Caco-2 (cell line): ENCODE measurements at regions not wholly inside any gene's neighbourhood (a gene's known extent, or its start where the extent isn't known, plus 50 kb on each side); places are given as distances from the start of the nearest gene placed in this dataset.

ENCODE experiments used
- BruUV-seq: library from RNA; stranded (reverse); fragments of 400-500 nt; replicated peaks from 2 replicates; lab custom pipeline; 2021; lab: Mats Ljungman, UMichigan
- CTCF ChIA-PET: fragments of 300-600 bp; sonication (Branson Sonifier 250); formaldehyde crosslinking; loops from one replicate; lab custom pipeline; 2022; ENCODE audit warnings: antibody characterized with exemption; lab: Charles Lee
- POLR2A ChIA-PET: fragments of 300-600 bp; sonication (Branson Sonifier 250); formaldehyde crosslinking; loops from one replicate; lab custom pipeline; 2022; ENCODE audit warnings: antibody characterized with exemption; lab: Charles Lee
- DNase-seq, 2 experiments: peaks; one replicate each; pipeline versions ENCODE4 v3.0.0 to v3.0.0-alpha.2; 2020 to 2022
- H3K27me3 ChIP-seq: replicated peaks from 2 replicates; pipeline ENCODE4 v1.6.0; 2011; ENCODE audit warnings: low read length; ENCODE audit not compliant: control insufficient read depth, insufficient read depth
- H3K36me3 ChIP-seq: 2 replicates; pipeline ENCODE4 v1.5.1; 2011; ENCODE audit warnings: low read length; ENCODE audit not compliant: control insufficient read depth, insufficient read depth
- H3K4me1 ChIP-seq: fragments of 250-450 bp; sonication (Bioruptor Pico); 2 replicates; pipeline ENCODE4 v1.5.1; 2020; ENCODE audit warnings: mild to moderate bottlenecking
- H3K4me3 ChIP-seq: 2 replicates; pipeline ENCODE4 v1.5.1; 2011; ENCODE audit warnings: low read depth, mild to moderate bottlenecking, control low read depth, low read length
- H3K9me3 ChIP-seq: fragments of 250-450 bp; sonication (Bioruptor Pico); 2 replicates; pipeline ENCODE4 v1.5.1; 2020; ENCODE audit warnings: mild to moderate bottlenecking, moderate library complexity
- H3K27ac Mint-ChIP-seq: one replicate; pipeline ENCODE4 v1.8.0; 2022; ENCODE audit warnings: mixed read lengths; ENCODE audit not compliant: unreplicated experiment
- H3K27me3 Mint-ChIP-seq: one replicate; pipeline ENCODE4 v1.8.0; 2022; ENCODE audit warnings: mixed read lengths; ENCODE audit not compliant: insufficient read depth, unreplicated experiment
- H3K36me3 Mint-ChIP-seq: one replicate; pipeline ENCODE4 v1.8.0; 2022; ENCODE audit warnings: mild to moderate bottlenecking, mixed read lengths; ENCODE audit not compliant: insufficient read depth, unreplicated experiment
- H3K4me1 Mint-ChIP-seq: one replicate; pipeline ENCODE4 v1.8.0; 2022; ENCODE audit warnings: low read depth, mixed read lengths; ENCODE audit not compliant: unreplicated experiment
- H3K4me3 Mint-ChIP-seq: one replicate; pipeline ENCODE4 v1.8.0; 2022; ENCODE audit warnings: mild to moderate bottlenecking, moderate library complexity, mixed read lengths; ENCODE audit not compliant: unreplicated experiment
- H3K9me3 Mint-ChIP-seq: one replicate; pipeline ENCODE4 v1.8.0; 2022; ENCODE audit warnings: mixed read lengths; ENCODE audit not compliant: unreplicated experiment
- intact Hi-C: fragments of 100-400 bp; cut with micrococcal nuclease; formaldehyde crosslinking; loops from one replicate; pipeline ENCODE4 v1.10.0; 2022; ENCODE audit not compliant: unreplicated experiment
- TF ChIP-seq, protein P1 (sequence below), 2 experiments: fragments of 200-600 bp in 1 of 2; IDR thresholded peaks; 1 replicate in 1 of 2; 2 replicates in 1 of 2; pipeline versions ENCODE4 v1.5.1 to v1.8.0; 2011 to 2022; ENCODE audit warnings: antibody characterized with exemption in 1 of 2, control low read depth in 1 of 2, inconsistent platforms in 1 of 2, low read depth in 1 of 2, low read length in 1 of 2, mild to moderate bottlenecking in 1 of 2, moderate library complexity in 1 of 2; ENCODE audit not compliant: insufficient read depth in 1 of 2, severe bottlenecking in 1 of 2, unreplicated experiment in 1 of 2

GRCh38 chr14:40601063-40601462 is 1005.6 kb upstream of the LRFN5 start:
- Mint-ChIP-seq H3K27ac (no peak overlapping the region), H3K27me3 (no peaks in the 10 kb centered on the region), H3K4me3 (no peak overlapping the region), H3K36me3 (no peaks in the 10 kb centered on the region), H3K4me1 (no peaks in the 10 kb centered on the region), H3K9me3 (no peaks in the 10 kb centered on the region)
- no TSS peak for BruUV-seq
- Histone ChIP-seq H3K4me3 (no peak overlapping the region), H3K9me3 (no peaks in the 10 kb centered on the region), H3K4me1 (no peaks in the 10 kb centered on the region), H3K36me3 (no peaks in the 10 kb centered on the region), H3K27me3 (no peaks in the 10 kb centered on the region)
- intact Hi-C loops = no loop called here
- CTCF ChIA-PET = no interaction called here
- POLR2A ChIA-PET = no interaction called here
- TF ChIP-seq, protein P1, sequence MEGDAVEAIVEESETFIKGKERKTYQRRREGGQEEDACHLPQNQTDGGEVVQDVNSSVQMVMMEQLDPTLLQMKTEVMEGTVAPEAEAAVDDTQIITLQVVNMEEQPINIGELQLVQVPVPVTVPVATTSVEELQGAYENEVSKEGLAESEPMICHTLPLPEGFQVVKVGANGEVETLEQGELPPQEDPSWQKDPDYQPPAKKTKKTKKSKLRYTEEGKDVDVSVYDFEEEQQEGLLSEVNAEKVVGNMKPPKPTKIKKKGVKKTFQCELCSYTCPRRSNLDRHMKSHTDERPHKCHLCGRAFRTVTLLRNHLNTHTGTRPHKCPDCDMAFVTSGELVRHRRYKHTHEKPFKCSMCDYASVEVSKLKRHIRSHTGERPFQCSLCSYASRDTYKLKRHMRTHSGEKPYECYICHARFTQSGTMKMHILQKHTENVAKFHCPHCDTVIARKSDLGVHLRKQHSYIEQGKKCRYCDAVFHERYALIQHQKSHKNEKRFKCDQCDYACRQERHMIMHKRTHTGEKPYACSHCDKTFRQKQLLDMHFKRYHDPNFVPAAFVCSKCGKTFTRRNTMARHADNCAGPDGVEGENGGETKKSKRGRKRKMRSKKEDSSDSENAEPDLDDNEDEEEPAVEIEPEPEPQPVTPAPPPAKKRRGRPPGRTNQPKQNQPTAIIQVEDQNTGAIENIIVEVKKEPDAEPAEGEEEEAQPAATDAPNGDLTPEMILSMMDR (IDR thresholded peaks at IDR 0.05; ENCODE audit: insufficient read depth in 1 of 2, low read depth in 1 of 2, low read length in 1 of 2, severe bottlenecking in 1 of 2, unreplicated experiment in 1 of 2) = no peak
- DNase-seq = no peak

DNA sequence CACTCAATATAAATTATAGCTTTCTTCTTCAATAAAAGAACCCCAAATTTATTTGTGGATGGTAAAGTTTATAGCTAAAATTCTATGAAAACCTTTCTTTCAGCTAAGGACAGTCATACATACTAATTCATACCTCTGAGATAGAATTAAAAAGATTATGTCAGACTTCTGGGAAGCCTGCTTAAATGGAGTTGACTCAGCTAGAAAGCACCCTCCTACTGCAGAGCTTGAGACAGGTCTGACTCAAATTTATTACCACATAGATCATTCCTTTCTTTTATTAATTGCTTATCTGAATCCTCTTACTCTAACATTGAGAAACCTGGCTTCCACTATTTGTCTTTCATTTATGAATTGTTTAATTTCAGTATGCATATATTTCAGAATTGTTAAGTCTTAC is 1007.0 kb upstream of the LRFN5 start:
- Histone ChIP-seq H3K4me1 (no peaks in the 10 kb centered on the region), H3K27me3 (no peaks in the 10 kb centered on the region), H3K9me3 (no peaks in the 10 kb centered on the region), H3K4me3 (no peak overlapping the region), H3K36me3 (no peaks in the 10 kb centered on the region)
- Mint-ChIP-seq H3K4me3 (no peak overlapping the region), H3K9me3 (no peaks in the 10 kb centered on the region), H3K36me3 (no peaks in the 10 kb centered on the region), H3K4me1 (no peaks in the 10 kb centered on the region), H3K27ac (no peak overlapping the region), H3K27me3 (no peaks in the 10 kb centered on the region)
- intact Hi-C loops = no loop called here
- ChIA-PET CTCF (no interaction called here), POLR2A (no interaction called here)
- no peak for DNase-seq
- TF ChIP-seq, protein P1 (IDR thresholded peaks at IDR 0.05; ENCODE audit: insufficient read depth in 1 of 2, low read depth in 1 of 2, low read length in 1 of 2, severe bottlenecking in 1 of 2, unreplicated experiment in 1 of 2) = no peak
- BruUV-seq = no TSS peak

- CTCF ChIA-PET = no interaction called here
- DNase-seq = no peak
- intact Hi-C loops = no loop called here
- Histone ChIP-seq H3K4me3 (no peak overlapping the region), H3K36me3 (no peaks in the 10 kb centered on the region), H3K9me3 (no peaks in the 10 kb centered on the region), H3K27me3 (no peaks in the 10 kb centered on the region), H3K4me1 (peaks cover 3% of the 10 kb centered on the region; the same call in 1 of the 2 replicates)
- Mint-ChIP-seq H3K36me3 (no peaks in the 10 kb centered on the region), H3K9me3 (peaks cover 2% of the 10 kb centered on the region), H3K4me1 (no peaks in the 10 kb centered on the region), H3K27ac (no peak overlapping the region), H3K4me3 (no peak overlapping the region), H3K27me3 (no peaks in the 10 kb centered on the region)
- POLR2A ChIA-PET = no interaction called here
- TF ChIP-seq, protein P1 (IDR thresholded peaks at IDR 0.05; ENCODE audit: insufficient read depth in 1 of 2, low read depth in 1 of 2, low read length in 1 of 2, severe bottlenecking in 1 of 2, unreplicated experiment in 1 of 2) = no peak
- BruUV-seq = no TSS peak
Measured at GRCh38 chr14:40581264-40581663, 1025.4 kb upstream of the LRFN5 start.
